Posterior cingulate gyrus (tissue), 11 donors: ENCODE measurements at regions not wholly inside any gene's neighbourhood (a gene's known extent, or its start where the extent isn't known, plus 50 kb on each side); places are given as distances from the start of the nearest gene placed in this dataset.

Experiments
- DNase-seq, 10 donors: peaks; one replicate each; pipeline versions ENCODE4 v3.0.0 to v3.0.0-alpha.2; 2020 to 2021; ENCODE audit warnings: mixed read lengths in 3 of 10
- intact Hi-C: fragments of 100-400 bp; cut with DNase I; formaldehyde crosslinking; loops from one replicate; pipeline ENCODE4 v1.15.1; 2023

DNA sequence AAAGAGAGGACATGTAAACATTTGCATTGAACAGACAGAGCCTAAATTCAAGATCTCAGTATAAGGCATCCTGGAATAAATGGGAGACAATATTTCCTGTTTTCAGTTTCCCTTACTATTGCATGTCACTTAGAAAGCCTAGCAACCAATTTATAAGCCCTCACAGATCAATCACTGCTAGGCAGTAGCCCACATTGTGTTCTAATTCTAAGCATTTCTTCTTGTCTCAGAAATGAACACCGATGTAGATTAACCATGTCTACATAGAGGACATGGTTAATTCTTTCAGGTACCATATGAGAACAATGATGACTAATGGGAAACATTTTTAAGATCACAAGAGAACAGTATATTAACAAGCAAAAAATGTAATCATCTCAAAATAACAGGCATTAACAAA is 79.6 kb upstream of the HMHB1 start:
- intact Hi-C loops, result no loop called here

DNA sequence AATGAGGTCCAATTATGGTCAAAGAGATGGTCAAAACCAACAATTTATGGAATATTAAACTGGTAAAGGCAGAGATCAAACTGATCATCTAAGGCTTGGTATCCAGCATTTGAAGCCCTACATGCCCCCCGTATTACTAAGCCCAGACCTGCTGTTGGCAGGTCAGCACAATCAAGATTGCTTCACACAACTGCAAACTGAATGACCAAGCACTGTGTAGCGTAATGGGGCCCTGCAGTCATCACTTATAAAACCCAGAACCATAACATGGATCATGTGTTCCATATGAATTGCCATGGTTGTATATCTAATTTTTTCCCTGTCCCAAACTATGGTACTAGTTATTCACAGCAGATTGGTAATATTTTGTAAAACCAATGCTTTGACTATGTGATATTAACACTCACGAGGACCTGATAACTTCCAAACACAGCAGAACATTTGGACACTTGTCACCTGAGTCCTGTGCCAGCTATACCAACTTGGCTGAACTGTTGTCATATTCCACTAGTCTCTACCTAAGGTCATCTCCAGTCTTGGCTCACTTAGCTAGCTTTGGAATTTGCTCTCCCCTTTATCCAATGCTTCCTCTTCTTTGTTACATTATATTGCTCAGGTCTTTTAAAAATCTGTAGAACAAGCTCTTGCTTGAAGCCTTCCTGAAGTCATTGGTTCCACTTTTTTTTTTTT is 81.7 kb upstream of the HMHB1 start:
- no peak for DNase-seq
- intact Hi-C loops, result no loop called here

More for the DNA sequence above, 79.6 kb upstream of the HMHB1 start:
- no peak for DNase-seq

DNA sequence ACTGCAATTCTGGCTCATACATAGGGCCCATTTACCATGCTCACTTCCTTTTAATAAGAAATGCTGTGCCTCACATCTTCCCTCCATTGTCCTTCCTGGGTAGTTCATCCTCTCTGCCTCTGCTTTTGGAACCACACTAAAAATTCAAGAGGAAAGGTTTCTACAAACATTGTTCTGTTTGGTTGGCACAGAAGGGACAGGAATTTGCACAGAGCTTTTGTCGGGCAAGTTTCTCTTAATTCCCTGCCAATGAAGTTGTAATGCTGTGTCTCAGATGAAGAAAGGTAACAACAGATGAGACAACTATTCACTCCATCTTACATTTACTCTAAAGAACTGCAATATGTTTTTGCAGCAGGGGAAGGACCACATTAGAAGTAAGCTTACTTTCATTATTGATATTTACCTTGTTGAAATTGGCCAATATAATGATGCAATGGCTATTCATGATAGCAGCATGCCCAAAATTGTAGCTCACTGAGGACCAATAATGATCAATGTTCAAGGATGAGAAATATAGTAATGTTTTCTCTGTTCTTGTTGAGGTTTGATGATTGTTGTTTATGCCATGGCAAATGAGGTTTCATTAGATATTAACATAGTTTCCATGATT is 82.5 kb upstream of the HMHB1 start:
- intact Hi-C loops, result no loop called here
- no peak for DNase-seq

DNA sequence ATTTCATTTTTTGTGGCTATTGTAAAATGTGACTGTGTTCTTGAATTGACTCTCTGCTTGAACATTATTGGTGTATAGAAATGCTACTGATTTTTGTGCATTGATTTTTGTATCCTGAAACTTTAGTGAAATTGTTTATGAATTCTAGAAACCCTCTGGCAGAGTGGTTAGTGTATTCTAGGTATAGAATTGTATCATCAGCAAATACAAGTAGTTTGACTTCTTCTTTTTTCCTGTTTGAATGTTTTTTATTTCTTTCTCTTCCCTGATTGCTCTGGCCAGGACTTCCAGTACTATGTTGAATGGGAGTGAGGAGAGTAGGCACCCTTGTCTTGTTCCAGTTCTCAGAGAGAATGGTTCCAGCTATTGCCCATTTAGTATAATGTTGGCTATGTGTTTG is 88.8 kb upstream of the HMHB1 start:
- no peak for DNase-seq
- intact Hi-C loops, result no loop called here

GRCh38 chr5:143721925-143722324 is 90.0 kb upstream of the HMHB1 start:
- no peak for DNase-seq
- intact Hi-C loops, result no loop called here

DNA sequence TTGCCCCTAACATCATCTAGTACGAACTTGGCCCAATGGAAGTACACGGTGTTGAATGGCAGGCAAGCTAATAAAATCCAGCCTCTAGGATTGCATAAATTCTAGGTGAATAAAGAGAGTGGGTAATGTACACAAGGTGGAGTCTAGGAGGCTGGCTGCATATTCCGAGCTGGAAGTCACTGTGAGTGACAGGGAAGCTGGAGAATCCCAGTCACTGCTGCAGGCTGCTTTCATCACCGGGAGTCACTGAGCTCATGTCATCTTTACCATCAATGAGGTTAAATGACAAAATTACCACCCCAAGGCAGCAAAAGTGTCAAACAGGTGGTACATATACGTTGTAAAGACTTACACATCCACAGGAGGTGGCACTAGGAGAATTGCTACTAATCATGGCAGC is 91.3 kb upstream of the HMHB1 start:
- DNase-seq, result no peak
- intact Hi-C loops, result no loop called here

DNA sequence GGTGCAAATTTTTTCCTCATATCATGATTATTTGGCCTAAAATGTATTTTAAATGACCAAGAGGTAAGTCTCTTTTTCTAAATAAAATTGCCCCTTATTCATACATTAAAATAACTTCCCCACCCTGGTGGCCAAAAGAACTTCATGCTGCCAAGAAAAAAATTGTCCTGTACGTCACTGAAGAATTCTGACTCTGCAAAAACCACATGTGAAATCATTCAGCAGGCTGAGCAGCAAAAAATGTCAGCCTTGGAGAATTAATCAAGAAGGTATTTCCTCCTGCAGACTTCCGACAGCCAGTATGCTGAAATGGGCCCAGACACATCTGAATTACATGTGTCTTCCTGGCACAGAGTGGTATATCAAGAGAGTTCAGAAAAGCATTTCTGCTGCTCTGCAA is 94.6 kb upstream of the HMHB1 start:
- DNase-seq, result no peak
- intact Hi-C loops, result no loop called here

- DNase-seq, result no peak
- intact Hi-C loops, result no loop called here
Observed at GRCh38 chr5:143716881-143717280, 95.1 kb upstream of the HMHB1 start.

- intact Hi-C loops, result no loop called here
- DNase-seq, result no peak
Observed at GRCh38 chr5:143715616-143716015, 96.3 kb upstream of the HMHB1 start.

GRCh38 chr5:143714629-143715028 is 97.3 kb upstream of the HMHB1 start:
- no peak for DNase-seq
- intact Hi-C loops, result no loop called here

DNA sequence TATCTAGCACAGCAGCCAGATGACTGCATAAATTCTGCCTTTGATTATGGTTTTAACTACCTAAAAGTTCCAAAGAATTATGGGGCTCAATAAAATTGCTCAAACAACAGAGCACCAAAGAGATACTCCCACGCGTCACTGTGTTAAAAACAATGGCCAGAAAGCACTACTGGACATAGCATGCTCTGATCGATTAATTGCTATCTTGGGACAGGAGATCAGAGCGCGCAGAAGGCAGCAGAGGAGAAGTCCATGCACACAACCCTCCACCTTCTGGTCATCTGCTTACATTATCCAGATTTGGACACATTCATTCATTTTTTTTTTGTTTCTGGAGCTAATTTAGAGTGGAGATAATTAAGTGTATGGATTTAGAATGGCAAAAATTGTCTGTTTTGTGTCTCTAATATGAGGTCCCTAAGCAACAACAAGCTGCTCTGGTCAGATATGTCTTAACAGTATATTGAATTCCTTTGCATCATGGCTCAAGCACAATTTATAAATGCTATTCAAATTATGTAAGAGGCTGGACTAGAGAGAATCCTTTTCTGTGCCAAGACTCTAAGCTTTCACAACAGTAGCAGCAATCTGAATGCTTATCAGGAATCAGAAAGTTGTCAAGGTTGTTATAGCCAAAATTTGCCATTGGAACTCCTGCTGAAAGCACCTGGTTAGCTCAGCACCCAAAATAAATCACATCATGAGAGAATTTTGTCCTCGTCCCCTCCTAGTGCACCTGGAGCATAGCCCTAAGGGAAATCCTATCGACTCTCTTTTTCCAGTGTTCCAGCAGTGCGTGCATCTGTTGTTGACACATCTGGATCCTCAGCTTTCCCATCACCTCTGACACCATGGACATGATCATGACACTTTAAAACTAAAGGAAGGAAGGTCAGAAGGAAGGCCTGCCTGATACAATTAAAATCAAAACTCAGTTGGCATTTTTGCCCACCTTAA is 98.6 kb upstream of the HMHB1 start:
- no peak for DNase-seq
- intact Hi-C loops, result no loop called here

- DNase-seq, result no peak
- intact Hi-C loops, result no loop called here
Observed at GRCh38 chr5:143708672-143709071, 103.3 kb upstream of the HMHB1 start.

GRCh38 chr5:143707806-143708205 is 104.2 kb upstream of the HMHB1 start:
- intact Hi-C loops, result no loop called here
- DNase-seq, result no peak

- no peak for DNase-seq
- intact Hi-C loops, result no loop called here
Observed at GRCh38 chr5:143705381-143705780, 106.6 kb upstream of the HMHB1 start.

GRCh38 chr5:143703659-143704058 is 108.3 kb upstream of the HMHB1 start:
- intact Hi-C loops, result no loop called here
- no peak for DNase-seq

- DNase-seq, result no peak
- intact Hi-C loops, result no loop called here
Observed at GRCh38 chr5:143701493-143701892, 110.5 kb upstream of the HMHB1 start.

GRCh38 chr5:143700994-143701393 is 111.0 kb upstream of the HMHB1 start:
- intact Hi-C loops, result no loop called here
- DNase-seq, result no peak

DNA sequence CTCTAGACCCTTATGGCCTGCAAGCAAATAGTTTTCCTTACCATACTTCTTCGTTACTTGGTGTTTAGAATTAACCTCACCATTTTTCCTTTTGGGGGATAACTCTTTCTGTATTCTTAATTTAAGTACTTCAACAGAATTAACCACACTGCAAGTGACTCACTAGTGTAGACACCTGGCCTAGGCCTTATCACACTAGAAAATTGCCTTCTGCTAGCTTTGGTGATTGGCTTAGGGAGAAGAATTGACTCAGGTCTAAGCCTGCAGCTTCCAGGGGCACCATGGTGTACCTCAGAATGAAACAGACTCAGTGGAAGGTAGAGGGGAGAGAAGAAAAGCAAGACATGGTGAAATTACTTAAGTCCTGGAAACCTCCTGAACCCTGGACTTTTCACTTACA is 112.8 kb upstream of the HMHB1 start:
- no peak for DNase-seq
- intact Hi-C loops, result no loop called here

GRCh38 chr5:143698574-143698973 is 113.4 kb upstream of the HMHB1 start:
- intact Hi-C loops, result no loop called here
- DNase-seq, result no peak

DNA sequence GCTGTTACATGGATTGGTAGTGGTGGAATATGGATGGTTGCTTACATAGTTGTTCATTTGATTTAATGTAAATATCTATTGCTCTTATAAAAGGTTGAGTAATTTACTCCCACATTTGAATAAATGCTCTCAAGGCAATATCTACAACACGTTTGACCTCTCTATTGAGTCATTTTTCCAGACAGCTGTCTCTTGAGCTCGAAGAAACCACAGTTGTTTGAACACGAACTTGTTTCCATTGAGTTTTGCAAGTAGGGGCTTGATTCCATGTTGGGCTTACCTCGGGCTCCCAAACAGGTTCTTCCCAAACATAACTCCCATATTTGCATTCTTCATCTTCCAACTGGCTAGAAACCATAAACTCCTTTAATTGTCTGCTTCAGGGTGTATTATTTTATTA is 115.0 kb upstream of the HMHB1 start:
- intact Hi-C loops, result no loop called here
- DNase-seq, result no peak

GRCh38 chr5:143695941-143696340 is 116.0 kb upstream of the HMHB1 start:
- intact Hi-C loops, result no loop called here
- no peak for DNase-seq
